ENCODE measurements at regions not wholly inside any gene's neighbourhood (a gene's known extent, or its start where the extent isn't known, plus 50 kb on each side); places are given as distances from the start of the nearest gene placed in this dataset.

DNA sequence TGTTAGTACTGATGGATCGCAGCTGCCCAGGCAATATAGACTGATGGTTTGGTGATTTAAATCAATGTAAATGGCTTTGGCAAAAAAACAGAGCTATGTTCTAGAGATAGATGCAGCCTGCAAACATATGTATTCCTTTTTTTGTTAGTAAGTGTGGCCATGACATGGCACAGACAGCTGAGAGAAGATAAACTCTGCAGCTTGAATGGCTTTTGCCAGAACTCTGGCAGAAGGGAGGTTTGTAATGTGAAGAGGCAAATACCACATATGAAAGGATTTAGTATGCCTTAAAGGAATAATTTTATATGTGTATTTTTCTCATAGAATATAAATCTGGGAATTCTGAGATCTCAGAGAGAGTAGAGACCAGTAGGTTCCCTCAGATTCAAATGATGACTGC, 340.2 kb upstream of the DMAC1 start:
- intact Hi-C loops (cut with micrococcal nuclease) (no loop called here), dilution Hi-C loops (cut with MboI; ENCODE audit: extremely low pct_ligation_motif_present, low sequenced_read_pairs) (no loop called here)
- H3K36me3 ChIP-seq (ENCODE audit: control insufficient read depth in 2 of 2, extremely low read depth in 1 of 2, insufficient read depth in 2 of 2, low read length in 2 of 2): no peaks in the 10 kb centered on the region
- no peaks in the 10 kb centered on the region for H4K20me1 ChIP-seq (replicated peaks; ENCODE audit: control insufficient read depth, extremely low read depth, insufficient read depth, low read length)
- H3K4me3 ChIP-seq (replicated peaks in 1 of 3; ENCODE audit: insufficient read depth in 1 of 3, low read depth in 1 of 3, low read length in 3 of 3): no peak overlapping the region
- H3K9me1 ChIP-seq (replicated peaks; ENCODE audit: control insufficient read depth, extremely low read depth, insufficient read depth, low read length): no peaks in the 10 kb centered on the region
- H3K9me3 ChIP-seq (replicated peaks; ENCODE audit: control insufficient read depth, insufficient read depth, low read length): no peaks in the 10 kb centered on the region
- DNase-seq (ENCODE audit: low read depth, low spot score) (no peak), FAIRE-seq (no peak)
- no peaks in the 10 kb centered on the region for H3K79me2 ChIP-seq (ENCODE audit: control insufficient read depth, insufficient read depth, low read length)
- H3K27ac ChIP-seq (ENCODE audit: insufficient read depth, low read depth, low read length): no peak overlapping the region
- BruUV-seq (replicated peaks): no TSS peak
- TF ChIP-seq GATA2 (IDR thresholded peaks at IDR 0.05; ENCODE audit: insufficient read depth, insufficient read length, low read depth, low read length) (no peak), EZH2 (IDR thresholded peaks at IDR 0.05; ENCODE audit: borderline replicate concordance, low read depth, low read length, severe bottlenecking) (no peak), MAX (IDR thresholded peaks at IDR 0.05; ENCODE audit: insufficient read depth, insufficient read length) (no peak), MYC (IDR thresholded peaks at IDR 0.05; ENCODE audit: low read depth, low read length) (no peak), CTCF (IDR thresholded peaks at IDR 0.05; ENCODE audit: extremely low read depth in 1 of 2, insufficient read depth in 1 of 2, low read depth in 1 of 2, low read length in 2 of 2) (no peak), POLR2AphosphoS5 (IDR thresholded peaks at IDR 0.05; ENCODE audit: insufficient read depth, low read depth, low read length) (no peak), JUN (IDR thresholded peaks at IDR 0.05; ENCODE audit: borderline replicate concordance, insufficient read depth, insufficient read length, low read depth) (no peak), FOS (IDR thresholded peaks at IDR 0.05; ENCODE audit: borderline replicate concordance, insufficient read depth, low read length) (no peak), POLR2A (IDR thresholded peaks at IDR 0.05; ENCODE audit: low read depth, low read length) (no peak)
- H3K4me2 ChIP-seq (ENCODE audit: insufficient read depth, low read length): no peak overlapping the region
- no peaks in the 10 kb centered on the region for H3K4me1 ChIP-seq (ENCODE audit: control insufficient read depth, extremely low read depth, insufficient read depth, low read length)
- ChIA-PET CTCF (no interaction called here), POLR2A (no interaction called here)
- H2AFZ ChIP-seq (ENCODE audit: low read depth, low read length): no peak overlapping the region
- no peak overlapping the region for H3K9ac ChIP-seq (replicated peaks; ENCODE audit: extremely low read depth, insufficient read depth, low read length)
- no peaks in the 10 kb centered on the region for H3K27me3 ChIP-seq (ENCODE audit: control insufficient read depth in 2 of 2, insufficient read depth in 2 of 2, low read length in 2 of 2)

Data from endothelial cell of umbilical vein (primary cell).